Small intestine (tissue), 7 donors: ENCODE measurements at regions not wholly inside any gene's neighbourhood (a gene's known extent, or its start where the extent isn't known, plus 50 kb on each side); places are given as distances from the start of the nearest gene placed in this dataset.

Experiments used
- DNase-seq, 2 donors: peaks; one replicate each; pipeline versions ENCODE4 v3.0.0 to v3.0.0-alpha.2; 2013
- FAIRE-seq: peaks from 2 replicates; lab custom pipeline; 2012; peaks lifted over from hg19 to GRCh38; lab: Jason Lieb, UNC
- H3K27ac ChIP-seq, 3 donors: one replicate each; pipeline ENCODE4 v1.5.1; 2013; ENCODE audit warnings: low read length in 2 of 3, mild to moderate bottlenecking in 2 of 3, control low read depth in 1 of 3, inconsistent platforms in 1 of 3, low read depth in 1 of 3, moderate library complexity in 1 of 3
- H3K27me3 ChIP-seq, 3 donors: one replicate each; pipeline ENCODE4 v1.6.1; 2013; ENCODE audit warnings: low read length in 3 of 3, inconsistent platforms in 1 of 3; ENCODE audit not compliant: control insufficient read depth in 3 of 3, insufficient read depth in 3 of 3
- H3K36me3 ChIP-seq, 3 donors: one replicate each; pipeline ENCODE4 v1.6.1; 2013; ENCODE audit warnings: low read length in 3 of 3, inconsistent platforms in 1 of 3, low read depth in 1 of 3, mild to moderate bottlenecking in 1 of 3, moderate library complexity in 1 of 3; ENCODE audit not compliant: control insufficient read depth in 3 of 3, insufficient read depth in 2 of 3
- H3K4me1 ChIP-seq, 3 donors: one replicate each; pipeline ENCODE4 v1.6.1; 2013; ENCODE audit warnings: low read length in 2 of 3, inconsistent platforms in 1 of 3, low read depth in 1 of 3, mild to moderate bottlenecking in 1 of 3, moderate library complexity in 1 of 3; ENCODE audit not compliant: control insufficient read depth in 3 of 3, insufficient read depth in 2 of 3
- H3K4me3 ChIP-seq, 3 donors: one replicate each; pipeline ENCODE4 v1.5.1; 2013; ENCODE audit warnings: low read length in 3 of 3, control low read depth in 1 of 3, inconsistent platforms in 1 of 3, low read depth in 1 of 3, mild to moderate bottlenecking in 1 of 3, moderate library complexity in 1 of 3
- H3K9me3 ChIP-seq, 2 donors: one replicate each; pipeline ENCODE4 v1.6.1; 2013; ENCODE audit warnings: low read depth in 1 of 2, low read length in 1 of 2; ENCODE audit not compliant: control insufficient read depth in 2 of 2, insufficient read depth in 1 of 2
- WGBS, 3 donors: extraction: QIAGEN DNeasy Blood & Tissue Kit; methylation state at CpG; one replicate each; pipeline ENCODE4 v1.1.7; 2013; 5-methylcytosine and 5-hydroxymethylcytosine counted together
- donor health status: healthy with polysubstance abuse.
- donor health status: control.
- donor health status: control.
- donor health status: Bipolar disorder and iron deficiency.
- donor health status: healthy.

- H3K36me3 ChIP-seq = no peaks in the 10 kb centered on the region
- DNase-seq (no peak), FAIRE-seq (no peak)
- no peaks in the 10 kb centered on the region for H3K9me3 ChIP-seq
- H3K4me1 ChIP-seq = no peaks in the 10 kb centered on the region
- H3K27ac ChIP-seq = no peak overlapping the region
- no peaks in the 10 kb centered on the region for H3K27me3 ChIP-seq
- no peak overlapping the region for H3K4me3 ChIP-seq
- WGBS, 3 donors = 46 to 56% (median 50%) methylated on average over 3 of the region's 3 CpGs
Measured at GRCh38 chr9:108803428-108804065, 52.2 kb downstream of the ACTL7B start.

GRCh38 chr9:108802967-108803366, 52.8 kb downstream of the ACTL7B start:
- no peaks in the 10 kb centered on the region for H3K9me3 ChIP-seq
- H3K27ac ChIP-seq = no peak overlapping the region
- no peak overlapping the region for H3K4me3 ChIP-seq
- no peak for FAIRE-seq
- no peaks in the 10 kb centered on the region for H3K27me3 ChIP-seq
- no peak for DNase-seq
- no peaks in the 10 kb centered on the region for H3K4me1 ChIP-seq
- H3K36me3 ChIP-seq = no peaks in the 10 kb centered on the region
- WGBS, 3 donors = 60 to 75% (median 62%) methylated on average over 4 of the region's 4 CpGs

GRCh38 chr9:108801949-108802348, 53.8 kb downstream of the ACTL7B start:
- no peaks in the 10 kb centered on the region for H3K9me3 ChIP-seq
- H3K36me3 ChIP-seq = no peaks in the 10 kb centered on the region
- no peak overlapping the region for H3K27ac ChIP-seq
- H3K4me1 ChIP-seq = no peaks in the 10 kb centered on the region
- 59 to 63% (median 62%) methylated on average over 2 of the region's 2 CpGs for WGBS, 3 donors
- FAIRE-seq (no peak), DNase-seq (no peak)
- no peaks in the 10 kb centered on the region for H3K27me3 ChIP-seq
- H3K4me3 ChIP-seq = no peak overlapping the region

- no peak for FAIRE-seq
Measured at GRCh38 chr9:108800632-108801099, 55.1 kb downstream of the ACTL7B start.

GRCh38 chr9:108793573-108793972, 62.2 kb downstream of the ACTL7B start:
- H3K4me1 ChIP-seq = no peaks in the 10 kb centered on the region
- DNase-seq (no peak), FAIRE-seq (no peak)
- H3K36me3 ChIP-seq = no peaks in the 10 kb centered on the region
- H3K9me3 ChIP-seq = peaks cover 0 to 15% of the 10 kb centered on the region in 2 donors
- 76 to 87% (median 86%) methylated on average over 4 of the region's 4 CpGs for WGBS, 3 donors
- H3K27ac ChIP-seq = no peak overlapping the region
- no peak overlapping the region for H3K4me3 ChIP-seq
- H3K27me3 ChIP-seq = no peaks in the 10 kb centered on the region

More at GRCh38 chr9:108800632-108801099, 55.1 kb downstream of the ACTL7B start:
- no peak for DNase-seq
- no peaks in the 10 kb centered on the region for H3K9me3 ChIP-seq
- WGBS, 3 donors = 74 to 93% (median 85%) methylated on average over 3 of the region's 3 CpGs
- no peaks in the 10 kb centered on the region for H3K4me1 ChIP-seq
- H3K27ac ChIP-seq = no peak overlapping the region
- H3K27me3 ChIP-seq = no peaks in the 10 kb centered on the region
- no peaks in the 10 kb centered on the region for H3K36me3 ChIP-seq
- no peak overlapping the region for H3K4me3 ChIP-seq

GRCh38 chr9:108789742-108790141, 66.0 kb downstream of the ACTL7B start:
- H3K27me3 ChIP-seq = no peaks in the 10 kb centered on the region
- DNase-seq = no peak
- H3K4me1 ChIP-seq = no peaks in the 10 kb centered on the region
- peaks cover 0 to 15% of the 10 kb centered on the region in 2 donors for H3K9me3 ChIP-seq
- no peak for FAIRE-seq
- H3K36me3 ChIP-seq = no peaks in the 10 kb centered on the region
- H3K4me3 ChIP-seq = no peak overlapping the region
- WGBS, 3 donors = 71 to 78% (median 74%) methylated on average over 2 of the region's 2 CpGs
- H3K27ac ChIP-seq = no peak overlapping the region

GRCh38 chr9:108787690-108788048, 68.1 kb downstream of the ACTL7B start:
- 83 to 87% (median 86%) methylated on average over 7 of the region's 7 CpGs for WGBS, 3 donors
- no peak overlapping the region for H3K27ac ChIP-seq
- no peaks in the 10 kb centered on the region for H3K27me3 ChIP-seq
- no peaks in the 10 kb centered on the region for H3K36me3 ChIP-seq
- DNase-seq (no peak), FAIRE-seq (no peak)
- H3K9me3 ChIP-seq = peaks cover 0 to 9% of the 10 kb centered on the region in 2 donors
- no peaks in the 10 kb centered on the region for H3K4me1 ChIP-seq
- no peak overlapping the region for H3K4me3 ChIP-seq

GRCh38 chr9:108786901-108787689, 68.7 kb downstream of the ACTL7B start:
- Histone ChIP-seq H3K36me3 (no peaks in the 10 kb centered on the region), H3K27ac (no peak overlapping the region), H3K9me3 (peaks cover 0 to 3% of the 10 kb centered on the region in 2 donors), H3K27me3 (no peaks in the 10 kb centered on the region), H3K4me1 (no peaks in the 10 kb centered on the region), H3K4me3 (no peak overlapping the region)
- WGBS, 3 donors = 61 to 71% (median 68%) methylated on average over 5 of the region's 5 CpGs
- no peak for DNase-seq
- FAIRE-seq = no peak
